GM12872 (cell line): ENCODE measurements at regions not wholly inside any gene's neighbourhood (a gene's known extent, or its start where the extent isn't known, plus 50 kb on each side); places are given as distances from the start of the nearest gene placed in this dataset.

Experiments
- CTCF ChIP-seq: IDR thresholded peaks from 3 replicates; pipeline ENCODE4 v1.5.1; 2011; ENCODE audit warnings: low read depth, mild to moderate bottlenecking, low read length, moderate library complexity; ENCODE audit not compliant: insufficient read depth

GRCh38 chr2:150309311-150310080, 178.0 kb downstream of the RND3 start:
- no peak for TF ChIP-seq CTCF

- TF ChIP-seq CTCF: no peak
Observed at GRCh38 chr2:150307258-150307657, 180.2 kb downstream of the RND3 start.

- no peak for TF ChIP-seq CTCF
Observed at GRCh38 chr2:150303281-150303680, 184.2 kb downstream of the RND3 start.

- no peak for TF ChIP-seq CTCF
Observed at GRCh38 chr2:150298571-150299305, 188.7 kb downstream of the RND3 start.

GRCh38 chr2:150296770-150297546, 190.5 kb downstream of the RND3 start:
- TF ChIP-seq CTCF: no peak

- no peak for TF ChIP-seq CTCF
Observed at GRCh38 chr2:150295544-150295943, 191.9 kb downstream of the RND3 start.

- no peak for TF ChIP-seq CTCF
Observed at GRCh38 chr2:150293771-150294170, 193.7 kb downstream of the RND3 start.
